Lower leg skin (tissue), 4 donors: ENCODE measurements at regions not wholly inside any gene's neighbourhood (a gene's known extent, or its start where the extent isn't known, plus 50 kb on each side); places are given as distances from the start of the nearest gene placed in this dataset.

Experiments
- DNase-seq, 2 donors: peaks; one replicate each; pipeline ENCODE4 v3.0.0-alpha.2; 2019; ENCODE audit warnings: low spot score in 2 of 2
- H3K4me3 ChIP-seq: fragments of 200-600 bp; sonication (generic); 2 replicates; pipeline ENCODE4 v1.5.1; 2017; ENCODE audit warnings: mild to moderate bottlenecking, low read depth; ENCODE audit not compliant: poor library complexity, severe bottlenecking
- POLR2A ChIP-seq, 2 donors: fragments of 450-650 bp; IDR thresholded peaks; one replicate each; pipeline ENCODE4 v1.6.1; 2016 to 2017; ENCODE audit warnings: antibody characterized with exemption in 2 of 2, mild to moderate bottlenecking in 1 of 2, moderate library complexity in 1 of 2
- WGBS, 2 donors: methylation state at CpG; one replicate each; pipeline ENCODE4 v1.1.5; 2018; 5-methylcytosine and 5-hydroxymethylcytosine counted together
- intact Hi-C: fragments of 100-400 bp; cut with DNase I; formaldehyde crosslinking; loops from one replicate; pipeline ENCODE4 v1.15.0; 2023; ENCODE audit warnings: low total_unique reads
- TF ChIP-seq, protein P1 (sequence below), 3 donors: fragments of 450-650 bp; IDR thresholded peaks; one replicate each; pipeline ENCODE4 v1.5.1; 2016; ENCODE audit warnings: antibody characterized with exemption in 3 of 3, mild to moderate bottlenecking in 3 of 3, moderate library complexity in 2 of 3

DNA sequence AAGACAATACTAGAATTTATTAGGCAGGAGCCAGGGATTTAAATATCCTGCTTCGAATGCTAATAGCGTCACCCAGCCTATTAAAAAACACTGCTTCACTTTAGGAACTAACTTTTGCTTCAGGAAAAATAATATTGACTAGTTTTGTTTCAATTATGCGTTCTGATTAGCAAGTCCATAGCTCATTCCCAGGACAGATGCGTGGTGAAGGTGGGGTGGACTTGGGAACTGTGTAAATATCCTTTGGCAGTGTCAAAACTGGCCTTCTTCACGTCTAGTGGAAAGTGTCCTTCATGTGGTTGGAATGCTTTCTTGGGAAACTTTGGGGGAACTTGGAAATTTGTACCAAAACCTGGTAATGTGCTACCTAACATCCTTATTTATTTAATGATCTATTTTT lies 474.8 kb upstream of the NOVA1 start:
- no peak for DNase-seq
- no peak for TF ChIP-seq POLR2A (IDR thresholded peaks at IDR 0.05)
- TF ChIP-seq, protein P1, sequence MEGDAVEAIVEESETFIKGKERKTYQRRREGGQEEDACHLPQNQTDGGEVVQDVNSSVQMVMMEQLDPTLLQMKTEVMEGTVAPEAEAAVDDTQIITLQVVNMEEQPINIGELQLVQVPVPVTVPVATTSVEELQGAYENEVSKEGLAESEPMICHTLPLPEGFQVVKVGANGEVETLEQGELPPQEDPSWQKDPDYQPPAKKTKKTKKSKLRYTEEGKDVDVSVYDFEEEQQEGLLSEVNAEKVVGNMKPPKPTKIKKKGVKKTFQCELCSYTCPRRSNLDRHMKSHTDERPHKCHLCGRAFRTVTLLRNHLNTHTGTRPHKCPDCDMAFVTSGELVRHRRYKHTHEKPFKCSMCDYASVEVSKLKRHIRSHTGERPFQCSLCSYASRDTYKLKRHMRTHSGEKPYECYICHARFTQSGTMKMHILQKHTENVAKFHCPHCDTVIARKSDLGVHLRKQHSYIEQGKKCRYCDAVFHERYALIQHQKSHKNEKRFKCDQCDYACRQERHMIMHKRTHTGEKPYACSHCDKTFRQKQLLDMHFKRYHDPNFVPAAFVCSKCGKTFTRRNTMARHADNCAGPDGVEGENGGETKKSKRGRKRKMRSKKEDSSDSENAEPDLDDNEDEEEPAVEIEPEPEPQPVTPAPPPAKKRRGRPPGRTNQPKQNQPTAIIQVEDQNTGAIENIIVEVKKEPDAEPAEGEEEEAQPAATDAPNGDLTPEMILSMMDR (IDR thresholded peaks at IDR 0.05), result no peak
- no peak overlapping the region for H3K4me3 ChIP-seq
- intact Hi-C loops, result no loop called here
- 73 to 81% methylated on average over 5 of the region's 5 CpGs for whole genome bisulfite sequencing, 2 donors

DNA sequence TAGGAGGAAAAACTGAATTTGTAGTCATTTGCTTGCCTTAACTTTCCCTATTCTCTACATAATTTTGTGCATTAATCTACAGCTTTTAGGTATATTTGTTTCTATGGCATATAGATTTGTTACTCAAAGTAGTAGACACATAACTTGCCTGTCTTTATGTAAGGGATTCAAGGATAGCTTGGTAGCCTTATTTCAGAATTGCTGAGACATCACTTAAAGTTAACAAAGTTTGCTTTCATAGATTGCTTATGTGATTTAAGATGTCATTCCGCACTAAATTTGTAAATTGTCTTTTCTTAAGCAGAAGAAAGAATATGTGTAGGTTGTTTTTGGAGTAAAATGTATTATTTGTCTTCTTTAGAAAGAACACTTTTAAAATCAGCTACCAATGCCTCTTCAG lies 477.7 kb upstream of the NOVA1 start:
- 81 to 89% methylated on average over 1 of the region's 1 CpG for WGBS, 2 donors
- intact Hi-C loops, result no loop called here
- no peak for DNase-seq
- no peak for TF ChIP-seq POLR2A (IDR thresholded peaks at IDR 0.05)
- TF ChIP-seq, protein P1 (IDR thresholded peaks at IDR 0.05), result no peak
- H3K4me3 ChIP-seq, result no peak overlapping the region

DNA sequence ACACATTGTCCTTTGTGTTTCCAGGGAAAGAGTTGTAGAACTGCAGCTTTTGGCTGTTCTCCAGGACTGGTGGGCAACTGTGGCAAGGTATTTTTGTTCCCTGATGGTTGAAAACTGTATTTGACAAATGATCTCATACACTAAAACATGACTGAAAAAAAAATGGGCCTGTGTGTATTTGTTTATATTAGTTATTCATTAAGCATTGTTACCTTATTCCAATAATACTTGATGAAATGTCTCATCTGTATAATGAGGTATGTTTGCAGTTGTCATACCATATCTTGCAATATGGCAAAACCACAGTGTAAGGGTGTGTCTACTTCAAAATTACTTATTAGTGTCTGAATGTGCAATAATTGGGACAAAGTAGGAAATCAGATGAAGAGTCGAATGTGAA lies 479.4 kb upstream of the NOVA1 start:
- intact Hi-C loops, result no loop called here
- no peak overlapping the region for H3K4me3 ChIP-seq
- no peak for DNase-seq
- TF ChIP-seq POLR2A (IDR thresholded peaks at IDR 0.05), result no peak
- TF ChIP-seq, protein P1 (IDR thresholded peaks at IDR 0.05), result no peak
- 36 to 44% methylated on average over 1 of the region's 1 CpG for whole genome bisulfite sequencing, 2 donors

DNA sequence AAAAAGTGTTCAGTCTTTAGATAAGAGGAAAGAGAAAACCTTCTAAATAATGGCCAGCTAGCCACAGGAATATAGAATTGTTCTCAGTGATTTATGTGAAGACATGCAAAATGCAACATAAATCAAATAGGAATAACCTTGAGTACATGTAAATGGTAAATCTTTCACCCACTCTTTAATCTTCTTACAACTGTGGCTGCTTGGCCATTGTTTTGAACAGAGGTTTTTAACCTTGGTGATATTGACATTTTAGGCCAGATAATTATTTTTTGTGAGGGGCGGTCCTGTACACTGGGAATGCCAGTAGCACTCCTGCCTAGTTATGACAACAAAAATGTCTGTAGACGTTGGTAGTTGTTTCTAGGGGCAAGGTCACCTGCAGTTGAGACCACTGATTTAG lies 479.9 kb upstream of the NOVA1 start:
- intact Hi-C loops, result no loop called here
- WGBS, 2 donors, result 12 to 24% methylated on average over 2 of the region's 2 CpGs
- no peak for DNase-seq
- no peak for TF ChIP-seq POLR2A (IDR thresholded peaks at IDR 0.05)
- no peak overlapping the region for H3K4me3 ChIP-seq

DNA sequence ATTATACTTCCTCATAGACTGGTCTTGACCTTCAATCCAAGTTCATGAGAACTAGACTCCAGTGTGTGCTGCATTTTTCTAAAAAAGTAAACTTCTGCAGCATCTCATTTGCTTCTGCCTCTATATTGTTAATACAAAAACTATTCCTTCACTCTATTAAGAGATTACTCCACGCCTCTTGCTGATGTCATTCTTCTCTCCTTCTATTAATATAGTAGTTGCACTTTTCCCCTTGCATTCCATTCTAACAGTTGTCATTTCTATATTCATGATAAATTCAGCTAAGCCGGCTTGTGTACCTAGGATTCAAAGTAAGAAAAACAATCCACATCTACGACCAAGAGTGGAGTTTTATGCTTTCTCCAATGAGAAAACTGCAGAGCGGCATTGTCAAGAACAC lies 480.4 kb upstream of the NOVA1 start:
- no peak for TF ChIP-seq POLR2A (IDR thresholded peaks at IDR 0.05)
- TF ChIP-seq, protein P1 (IDR thresholded peaks at IDR 0.05), result no peak
- intact Hi-C loops, result no loop called here
- no peak for DNase-seq

DNA sequence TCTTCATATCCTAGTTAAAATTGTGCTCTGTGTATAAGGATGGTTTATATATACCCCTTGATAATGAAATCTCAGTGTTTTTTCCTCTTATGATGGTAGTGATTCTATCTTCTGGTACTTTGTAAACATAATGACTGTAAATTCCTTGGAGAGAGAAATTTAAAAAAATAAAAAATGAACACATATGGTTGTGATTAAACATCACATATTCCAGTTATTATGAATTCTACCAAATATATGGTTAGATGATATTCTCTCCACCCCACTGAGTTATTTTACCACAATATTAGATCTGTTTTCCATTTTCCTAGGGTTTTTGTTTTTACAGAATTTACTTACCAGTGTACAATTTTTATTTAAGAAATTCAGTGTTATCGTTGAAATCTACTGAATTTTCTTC lies 481.9 kb upstream of the NOVA1 start:
- TF ChIP-seq, protein P1 (IDR thresholded peaks at IDR 0.05), result no peak
- no peak for TF ChIP-seq POLR2A (IDR thresholded peaks at IDR 0.05)
- 76 to 84% methylated on average over 1 of the region's 1 CpG for WGBS, 2 donors
- no peak for DNase-seq
- intact Hi-C loops, result no loop called here
- H3K4me3 ChIP-seq, result no peak overlapping the region

More for the DNA sequence above, 480.4 kb upstream of the NOVA1 start:
- no peak overlapping the region for H3K4me3 ChIP-seq
- 63 to 71% methylated on average over 4 of the region's 4 CpGs for WGBS, 2 donors
